Parathyroid adenoma (tissue), 2 donors: ENCODE measurements at regions not wholly inside any gene's neighbourhood (a gene's known extent, or its start where the extent isn't known, plus 50 kb on each side); places are given as distances from the start of the nearest gene placed in this dataset.

ENCODE experiments used
- H2AFZ ChIP-seq: fragments of 300-600 bp; sonication (generic); one replicate; pipeline ENCODE4 v1.7.0; 2017; ENCODE audit warnings: antibody characterized with exemption, mild to moderate bottlenecking
- H3K27ac ChIP-seq: fragments of 300-600 bp; sonication (generic); one replicate; pipeline ENCODE4 v1.7.0; 2017
- H3K27me3 ChIP-seq: fragments of 300-600 bp; sonication (generic); one replicate; pipeline ENCODE4 v1.7.0; 2017; ENCODE audit warnings: low read length; ENCODE audit not compliant: control insufficient read depth, insufficient read depth
- H3K36me3 ChIP-seq: fragments of 300-600 bp; sonication (generic); one replicate; pipeline ENCODE4 v1.7.0; 2017; ENCODE audit warnings: low read length; ENCODE audit not compliant: control insufficient read depth, insufficient read depth
- H3K4me1 ChIP-seq: fragments of 300-600 bp; sonication (generic); one replicate; pipeline ENCODE4 v1.7.0; 2017; ENCODE audit warnings: control low read depth
- H3K4me2 ChIP-seq: fragments of 300-600 bp; sonication (generic); one replicate; pipeline ENCODE4 v1.7.0; 2017; ENCODE audit warnings: low read length
- H3K4me3 ChIP-seq: fragments of 300-600 bp; sonication (generic); one replicate; pipeline ENCODE4 v1.7.0; 2017; ENCODE audit warnings: low read depth, low read length
- H3K79me2 ChIP-seq: fragments of 300-600 bp; sonication (generic); one replicate; pipeline ENCODE4 v1.7.0; 2017; ENCODE audit warnings: control low read depth
- H3K9ac ChIP-seq: fragments of 300-600 bp; sonication (generic); one replicate; pipeline ENCODE4 v1.7.0; 2017; ENCODE audit warnings: mild to moderate bottlenecking
- H3K9me3 ChIP-seq: fragments of 300-600 bp; sonication (generic); one replicate; pipeline ENCODE4 v1.7.0; 2017; ENCODE audit warnings: low read length; ENCODE audit not compliant: control insufficient read depth
- CTCF ChIP-seq: fragments of 300-600 bp; sonication (generic); IDR thresholded peaks from one replicate; pipeline ENCODE4 v1.7.0; 2017; ENCODE audit warnings: antibody characterized with exemption, mild to moderate bottlenecking
- donor health status: primary hyperparathyroidism.

DNA sequence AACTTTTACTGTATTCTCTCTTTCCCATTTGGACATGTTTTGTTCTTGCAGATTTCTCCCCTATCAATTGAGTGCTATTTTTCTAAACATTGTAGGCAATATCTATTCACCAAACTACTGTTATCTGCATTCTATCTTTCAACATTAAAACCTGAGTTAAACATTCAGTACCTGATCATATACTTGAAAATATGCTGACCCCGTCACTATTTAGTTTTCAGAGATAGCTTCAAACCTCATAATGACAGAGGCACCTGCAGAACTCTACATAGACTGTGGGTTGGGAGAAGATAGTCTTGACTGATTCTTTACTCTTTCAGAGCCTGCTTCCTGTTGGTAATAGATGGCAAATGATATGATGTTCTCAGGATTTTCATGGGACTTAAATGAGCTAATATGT is 965.7 kb upstream of the GOT2 start:
- TF ChIP-seq CTCF = no peak
- Histone ChIP-seq H3K4me3 (no peak overlapping the region), H2AFZ (no peak overlapping the region), H3K27ac (no peak overlapping the region), H3K9ac (no peak overlapping the region), H3K79me2 (no peaks in the 10 kb centered on the region), H3K4me1 (no peaks in the 10 kb centered on the region), H3K27me3 (no peaks in the 10 kb centered on the region), H3K4me2 (no peak overlapping the region), H3K9me3 (no peaks in the 10 kb centered on the region), H3K36me3 (no peaks in the 10 kb centered on the region)

DNA sequence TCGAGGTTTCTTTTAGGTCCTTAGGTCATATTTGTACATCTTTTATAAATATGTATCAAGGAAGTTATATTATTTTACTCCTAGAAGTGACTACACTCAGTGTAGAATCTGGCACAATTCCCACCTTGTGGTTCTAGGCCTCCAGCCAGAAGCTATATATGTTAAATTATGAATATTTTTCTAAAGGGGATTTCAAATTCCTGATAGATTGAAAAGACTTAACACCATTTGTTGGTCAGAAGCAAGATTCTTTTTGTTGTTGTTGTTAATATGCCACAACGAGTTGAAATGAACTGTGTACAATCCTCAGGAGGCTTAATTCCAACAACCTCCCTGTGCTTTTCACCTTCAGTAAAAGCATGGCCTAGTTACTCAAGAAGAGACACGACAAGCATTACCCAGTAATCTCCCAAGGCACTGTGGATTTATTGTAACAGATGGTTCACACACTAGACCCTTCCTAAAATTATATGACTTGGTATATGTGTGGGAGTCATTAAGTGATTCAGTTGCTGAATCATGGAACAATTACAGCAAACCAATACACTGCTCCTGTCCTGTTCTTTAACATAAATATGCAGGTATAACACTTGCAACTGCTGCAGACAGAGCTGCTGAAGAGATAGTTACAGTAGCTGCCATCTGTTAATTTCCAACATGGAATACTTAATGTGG is 964.4 kb upstream of the GOT2 start:
- no peaks in the 10 kb centered on the region for H3K36me3 ChIP-seq
- H2AFZ ChIP-seq = no peak overlapping the region
- no peaks in the 10 kb centered on the region for H3K4me1 ChIP-seq
- no peak overlapping the region for H3K9ac ChIP-seq
- no peak overlapping the region for H3K27ac ChIP-seq
- H3K79me2 ChIP-seq = no peaks in the 10 kb centered on the region
- no peak for TF ChIP-seq CTCF
- no peak overlapping the region for H3K4me3 ChIP-seq
- H3K4me2 ChIP-seq = no peak overlapping the region
- no peaks in the 10 kb centered on the region for H3K27me3 ChIP-seq
- H3K9me3 ChIP-seq = no peaks in the 10 kb centered on the region

- Histone ChIP-seq H3K9me3 (no peaks in the 10 kb centered on the region), H3K27me3 (no peaks in the 10 kb centered on the region), H3K27ac (no peak overlapping the region), H2AFZ (no peak overlapping the region), H3K4me3 (no peak overlapping the region), H3K4me1 (no peaks in the 10 kb centered on the region), H3K4me2 (no peak overlapping the region), H3K9ac (no peak overlapping the region), H3K79me2 (no peaks in the 10 kb centered on the region), H3K36me3 (no peaks in the 10 kb centered on the region)
- TF ChIP-seq CTCF = no peak
Observed at GRCh38 chr16:59697761-59698160, 963.6 kb upstream of the GOT2 start.

DNA sequence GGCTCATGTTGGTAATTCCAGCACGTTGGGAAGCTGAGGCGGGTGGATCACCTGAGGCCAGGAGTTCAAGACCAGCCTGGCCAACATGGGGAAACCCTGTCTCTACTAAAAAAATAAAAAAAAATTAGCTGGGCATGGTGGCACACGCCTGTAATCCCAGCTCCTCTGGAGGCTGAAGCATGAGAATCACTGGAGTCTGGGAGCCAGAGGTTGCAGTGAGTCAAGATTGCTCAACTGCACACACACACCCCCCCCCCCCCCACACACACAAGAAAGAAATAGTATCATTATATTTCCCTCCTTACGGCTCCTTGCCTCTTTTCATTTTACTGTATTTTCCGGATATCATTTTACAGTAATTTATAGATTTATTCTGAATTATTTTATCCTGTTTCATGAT is 963.1 kb upstream of the GOT2 start:
- Histone ChIP-seq H3K9me3 (no peaks in the 10 kb centered on the region), H3K4me2 (no peak overlapping the region), H3K36me3 (no peaks in the 10 kb centered on the region), H3K79me2 (no peaks in the 10 kb centered on the region), H3K27me3 (no peaks in the 10 kb centered on the region), H3K4me3 (no peak overlapping the region), H3K4me1 (no peaks in the 10 kb centered on the region), H2AFZ (no peak overlapping the region), H3K9ac (no peak overlapping the region), H3K27ac (no peak overlapping the region)
- no peak for TF ChIP-seq CTCF

DNA sequence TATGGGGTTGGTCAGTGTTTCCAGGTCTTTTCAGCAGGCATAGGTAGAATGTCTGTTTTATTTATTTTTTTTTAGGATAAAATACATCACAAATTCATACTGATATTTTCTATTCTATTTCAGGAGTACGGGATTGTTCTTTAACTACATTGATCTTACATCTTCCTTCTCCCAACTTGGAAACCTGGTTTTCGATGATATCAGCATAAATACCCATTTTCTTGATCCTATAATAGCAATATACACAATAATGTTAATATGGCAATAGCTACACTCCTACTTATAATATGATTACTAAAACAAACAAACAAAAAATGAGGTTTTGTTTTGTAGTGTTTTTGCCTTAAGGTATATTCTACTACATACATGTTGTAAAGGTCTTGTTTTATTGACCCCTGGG is 962.4 kb upstream of the GOT2 start:
- Histone ChIP-seq H3K79me2 (no peaks in the 10 kb centered on the region), H3K4me1 (no peaks in the 10 kb centered on the region), H3K9me3 (no peaks in the 10 kb centered on the region), H3K9ac (no peak overlapping the region), H3K36me3 (no peaks in the 10 kb centered on the region), H3K27ac (no peak overlapping the region), H3K4me2 (no peak overlapping the region), H2AFZ (no peak overlapping the region), H3K4me3 (no peak overlapping the region), H3K27me3 (no peaks in the 10 kb centered on the region)
- no peak for TF ChIP-seq CTCF
